HG03457 (cell line): ENCODE measurements at regions not wholly inside any gene's neighbourhood (a gene's known extent, or its start where the extent isn't known, plus 50 kb on each side); places are given as distances from the start of the nearest gene placed in this dataset.
A peak's percentile ranks its signal among the peaks of the same experiment; 100 is the strongest.
"Not testable (repeated sequence)": the region's sequence is repeated elsewhere in the genome, so short reads cannot be mapped to it uniquely, and the experiment has no call there.

Source experiments
- ATAC-seq: cut with Tn5 transposase; IDR thresholded peaks from one replicate; pipeline ENCODE4 v1.9.1; 2021; ENCODE audit warnings: moderate number of reproducible peaks; ENCODE audit not compliant: unreplicated experiment

- not testable (repeated sequence) for ATAC-seq
Observed at GRCh38 chr1:143905214-143906179, 66.3 kb downstream of the FAM72C start.

DNA sequence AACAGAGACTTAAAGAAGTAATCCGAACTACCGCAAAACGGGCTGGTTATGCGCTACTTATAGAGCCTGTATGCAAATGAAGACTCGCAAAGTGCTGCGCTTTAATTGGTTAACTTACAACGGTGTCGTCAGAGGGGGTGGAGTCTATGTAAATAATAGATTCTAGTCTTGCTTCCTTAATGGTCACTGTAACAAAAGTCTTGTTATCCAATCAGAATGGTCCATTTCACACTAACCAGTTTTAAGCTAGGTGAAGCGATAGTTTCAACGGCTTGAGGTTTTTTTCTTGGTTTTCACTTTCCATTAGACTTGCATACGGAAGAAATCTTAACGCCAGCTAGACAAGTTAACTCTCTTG, 67.2 kb downstream of the FAM72C start:
- ATAC-seq, result not testable (repeated sequence)

DNA sequence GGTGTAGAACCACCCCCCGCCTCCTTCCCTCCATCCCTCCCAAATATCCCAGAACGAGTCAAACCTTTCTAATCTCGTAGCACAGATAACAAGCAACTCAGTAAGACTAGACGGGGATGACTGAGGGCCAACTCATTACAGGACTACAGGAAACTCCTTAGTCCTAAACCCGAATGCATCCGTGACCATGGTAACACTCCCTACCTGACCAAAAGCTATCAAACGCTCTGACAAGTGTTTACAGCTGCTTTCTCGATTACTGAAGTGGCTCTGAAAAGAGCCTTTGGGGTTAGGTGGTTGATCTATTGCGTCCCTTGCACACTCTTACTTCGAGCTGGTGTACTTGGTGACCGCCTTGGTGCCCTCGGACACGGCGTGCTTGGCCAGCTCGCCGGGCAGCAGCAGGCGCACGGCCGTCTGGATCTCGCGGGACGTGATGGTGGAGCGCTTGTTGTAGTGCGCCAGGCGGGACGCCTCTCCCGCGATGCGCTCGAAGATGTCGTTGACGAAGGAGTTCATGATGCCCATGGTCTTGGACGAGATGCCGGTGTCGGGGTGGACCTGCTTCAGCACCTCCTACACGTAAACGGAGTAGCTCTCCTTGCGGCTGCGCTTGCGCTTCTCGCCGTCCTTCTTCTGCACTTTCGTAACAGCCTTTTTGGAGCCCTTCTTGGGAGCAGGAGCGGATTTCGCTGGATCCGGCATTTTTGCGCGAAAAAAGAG, 67.7 kb downstream of the FAM72C start:
- not testable (repeated sequence) for ATAC-seq

- ATAC-seq, result not testable (repeated sequence)
Observed at GRCh38 chr1:143896377-143896776, 75.4 kb downstream of the FAM72C start.

DNA sequence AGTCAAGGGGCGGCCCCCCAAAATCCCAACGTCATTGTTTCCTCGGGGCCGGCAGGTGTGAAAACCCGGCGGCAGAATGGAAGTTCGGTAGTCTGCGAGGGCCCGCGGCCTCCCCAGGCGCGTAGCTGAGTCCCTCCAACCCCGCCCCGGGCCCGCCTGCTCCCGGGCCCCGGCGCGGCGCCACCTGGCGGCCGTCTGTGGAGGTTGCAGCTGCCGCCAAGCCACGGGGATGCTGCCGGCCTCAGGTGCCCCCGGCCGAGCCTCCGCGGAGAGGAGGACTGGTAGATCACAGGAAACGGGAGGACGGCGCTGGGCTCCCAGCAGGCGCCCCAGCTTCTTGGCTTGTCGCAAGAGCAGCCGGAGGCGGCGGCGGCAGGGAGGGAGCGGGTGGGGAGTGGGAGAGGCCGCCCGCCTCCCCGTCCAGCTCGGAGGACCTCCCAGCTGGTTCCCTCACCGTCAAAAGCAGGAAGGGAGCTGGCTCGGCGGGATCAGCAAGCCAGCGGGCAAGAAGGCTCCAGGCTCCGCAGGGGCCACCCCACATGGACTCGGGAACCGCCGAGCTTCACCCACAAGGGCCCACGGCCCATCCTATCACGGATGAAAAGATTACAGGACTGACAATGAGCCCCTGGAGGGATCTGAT, 86.7 kb downstream of the FAM72C start:
- peak; percentile 94 for ATAC-seq

GRCh38 chr1:143884532-143884931, 87.3 kb downstream of the FAM72C start:
- ATAC-seq, result peak; percentile 62

GRCh38 chr1:143879757-143880536, 91.8 kb downstream of the FAM72C start:
- ATAC-seq, result not testable (repeated sequence)

DNA sequence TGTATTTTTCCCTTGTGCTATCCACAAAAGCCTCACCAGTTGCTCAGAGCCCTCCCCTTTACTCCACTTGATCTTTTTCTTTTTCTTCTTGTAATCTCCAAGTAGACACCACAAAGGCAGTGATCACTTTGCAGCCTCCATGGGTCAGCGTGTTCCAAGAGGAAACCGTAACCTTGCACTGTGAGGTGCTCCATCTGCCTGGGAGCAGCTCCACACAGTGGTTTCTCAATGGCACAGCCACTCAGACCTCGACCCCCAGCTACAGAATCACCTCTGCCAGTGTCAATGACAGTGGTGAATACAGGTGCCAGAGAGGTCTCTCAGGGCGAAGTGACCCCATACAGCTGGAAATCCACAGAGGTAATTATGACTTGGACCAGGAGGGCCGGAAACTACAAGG, 95.8 kb downstream of the FAM72C start:
- not testable (repeated sequence) for ATAC-seq

- ATAC-seq, result not testable (repeated sequence)
Observed at GRCh38 chr1:143874625-143875024, 97.2 kb downstream of the FAM72C start.

- ATAC-seq, result not testable (repeated sequence)
Observed at GRCh38 chr1:143873650-143874049, 98.1 kb downstream of the FAM72C start.

- ATAC-seq, result not testable (repeated sequence)
Observed at GRCh38 chr1:143870388-143870787, 101.4 kb downstream of the FAM72C start.

GRCh38 chr1:143867590-143868220, 104.1 kb downstream of the FAM72C start:
- ATAC-seq, result not testable (repeated sequence)

DNA sequence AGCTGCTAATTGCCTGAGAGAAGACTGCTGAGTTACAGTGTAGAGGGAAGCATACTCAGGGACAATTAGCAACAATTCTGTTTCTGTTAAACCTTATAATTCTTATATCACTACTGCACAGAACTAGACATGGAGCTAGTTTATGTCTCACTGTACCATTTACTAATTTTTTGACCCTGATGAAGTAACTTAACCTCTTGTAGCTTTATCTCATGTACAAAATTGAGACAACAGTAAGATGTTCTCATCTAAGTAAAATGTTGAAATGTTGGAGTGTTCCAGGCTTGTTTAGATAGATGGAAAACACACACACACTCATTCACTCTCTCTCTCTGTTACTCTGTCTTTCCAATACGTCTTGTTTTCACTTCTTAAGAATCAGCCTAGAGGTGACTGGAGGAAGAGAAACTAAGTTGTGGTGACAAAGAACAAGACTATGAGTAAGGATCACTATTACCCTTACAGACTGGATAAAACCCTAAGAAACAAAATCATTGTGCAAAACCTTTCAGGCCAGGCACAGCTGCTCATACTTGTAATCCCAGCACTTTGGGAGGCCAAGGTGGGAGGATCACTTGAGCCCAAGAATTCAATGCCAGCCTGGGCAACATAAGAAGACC, 107.8 kb downstream of the FAM72C start:
- ATAC-seq, result not testable (repeated sequence)

DNA sequence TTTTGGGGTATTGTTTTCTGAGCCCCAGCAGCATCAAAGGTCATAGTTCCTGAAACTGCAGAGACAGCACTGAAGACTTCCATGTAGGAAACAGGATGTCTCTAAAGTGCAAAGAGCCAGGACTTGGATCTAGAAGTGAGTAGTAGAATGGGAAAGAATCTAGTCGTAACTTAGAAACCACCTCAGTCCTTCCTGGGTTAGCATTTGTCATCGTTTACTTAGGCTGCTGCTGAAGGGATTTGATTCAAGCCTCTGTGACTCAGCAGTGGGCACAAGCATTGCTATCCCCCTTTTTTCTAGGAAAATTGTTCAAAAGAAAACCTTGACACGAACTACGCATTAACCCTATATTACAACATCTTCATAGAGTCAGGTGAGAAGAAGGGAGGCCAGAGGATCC, 109.1 kb downstream of the FAM72C start:
- not testable (repeated sequence) for ATAC-seq

DNA sequence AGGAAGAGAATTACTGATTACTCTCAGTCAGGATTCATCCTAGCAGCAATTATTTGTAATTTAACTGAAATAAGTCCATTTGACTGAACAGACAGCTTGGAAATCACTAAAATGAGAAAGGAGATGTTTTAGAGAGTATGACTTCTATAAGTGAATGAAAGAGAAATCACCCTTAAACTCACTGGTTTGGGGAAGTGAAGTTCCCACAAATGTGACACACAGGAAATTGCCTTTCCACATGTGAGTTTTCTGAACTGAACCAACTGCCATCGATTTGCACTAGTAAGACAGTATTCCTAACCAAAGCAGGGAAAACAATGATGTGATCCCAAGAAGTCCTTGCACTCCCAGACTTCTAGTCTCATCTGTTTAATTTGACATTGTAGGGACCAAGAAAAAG, 110.5 kb downstream of the FAM72C start:
- not testable (repeated sequence) for ATAC-seq

DNA sequence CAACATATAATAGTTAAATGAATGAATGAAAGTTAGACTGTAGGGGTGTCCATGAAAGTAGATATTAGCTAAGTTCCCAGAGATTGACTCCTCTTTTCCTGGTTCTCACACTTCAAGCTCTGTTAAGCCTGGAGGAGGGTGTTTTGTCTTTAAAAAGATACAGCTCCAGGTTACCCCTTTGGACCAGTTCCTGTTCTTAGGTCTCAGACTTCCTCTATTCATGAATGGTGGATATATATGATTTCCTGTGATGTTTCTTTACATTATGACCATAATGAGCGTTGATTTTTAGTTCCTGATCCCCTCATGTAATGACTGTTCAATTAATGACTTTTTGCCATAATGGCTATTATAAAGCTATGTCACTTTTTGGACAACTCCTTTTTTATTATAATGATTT, 115.9 kb downstream of the FAM72C start:
- ATAC-seq, result not testable (repeated sequence)

GRCh38 chr1:143854069-143854468, 117.7 kb downstream of the FAM72C start:
- not testable (repeated sequence) for ATAC-seq

DNA sequence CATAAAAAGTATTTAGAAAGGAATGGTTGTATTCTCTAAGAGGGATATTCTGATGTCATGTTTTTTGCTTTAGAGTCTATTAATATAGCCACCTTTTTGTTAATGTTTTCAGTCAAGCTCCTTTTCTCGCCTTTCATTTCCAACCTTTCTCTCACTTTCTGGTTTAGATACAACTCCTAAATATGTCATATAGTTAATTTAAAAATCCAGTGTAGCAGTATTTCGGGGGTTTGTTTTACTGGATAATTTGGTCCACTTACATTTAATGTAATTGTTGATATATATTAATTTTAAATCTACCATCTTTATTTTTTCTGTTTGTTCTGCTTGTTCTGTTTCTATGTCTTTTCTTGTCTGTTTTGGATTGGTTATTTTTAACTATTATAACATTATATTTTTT, 121.1 kb downstream of the FAM72C start:
- ATAC-seq, result not testable (repeated sequence)

DNA sequence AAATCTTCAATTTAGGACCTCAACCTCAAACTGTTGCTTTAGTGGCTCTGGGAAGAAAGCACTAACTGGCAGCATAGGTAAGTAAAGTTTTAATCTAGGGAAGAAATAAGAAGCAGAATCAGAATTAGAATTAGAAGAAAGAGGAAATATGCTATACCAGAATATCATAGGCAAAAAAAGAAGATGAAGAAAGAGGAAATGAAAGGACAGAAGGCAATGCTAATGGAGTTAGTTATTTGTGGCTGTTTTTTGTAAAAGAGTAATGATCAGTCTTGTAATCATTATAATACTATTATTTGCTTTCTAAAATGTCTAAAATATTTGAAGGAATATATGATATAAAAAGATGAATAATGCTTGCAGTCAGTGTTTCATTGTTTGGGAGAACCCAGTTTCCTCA, 122.9 kb downstream of the FAM72C start:
- ATAC-seq, result not testable (repeated sequence)

DNA sequence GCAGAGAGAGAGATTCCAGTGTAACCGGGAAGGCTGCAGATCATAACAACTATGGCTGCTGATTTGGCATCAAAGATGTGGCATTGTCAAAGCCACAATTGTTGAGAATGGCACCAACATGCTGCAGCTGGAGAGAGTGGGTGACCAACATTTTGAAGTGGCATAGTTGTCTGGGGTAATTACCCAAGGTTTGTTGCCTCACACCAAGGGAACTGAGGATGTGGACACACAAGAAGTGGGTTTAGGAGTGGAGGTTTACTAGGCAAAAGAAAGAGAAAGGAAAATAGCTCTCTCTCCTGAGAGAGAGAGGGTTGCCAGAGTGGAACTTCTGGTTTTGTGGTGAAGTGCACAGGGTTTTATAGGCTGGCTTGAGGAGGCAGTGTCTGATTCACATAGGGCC, 126.6 kb downstream of the FAM72C start:
- not testable (repeated sequence) for ATAC-seq
